22Rv1 (cell line): ENCODE measurements at regions not wholly inside any gene's neighbourhood (a gene's known extent, or its start where the extent isn't known, plus 50 kb on each side); places are given as distances from the start of the nearest gene placed in this dataset.

Experiments
- CTCF ChIP-seq: fragments of 450-650 bp; IDR thresholded peaks from 2 replicates; pipeline ENCODE4 v1.5.1; 2017; ENCODE audit warnings: mild to moderate bottlenecking
- ZFX ChIP-seq: fragments of 450-650 bp; IDR thresholded peaks from 2 replicates; pipeline ENCODE4 v1.6.1; 2017; ENCODE audit warnings: antibody characterized with exemption, borderline replicate concordance

DNA sequence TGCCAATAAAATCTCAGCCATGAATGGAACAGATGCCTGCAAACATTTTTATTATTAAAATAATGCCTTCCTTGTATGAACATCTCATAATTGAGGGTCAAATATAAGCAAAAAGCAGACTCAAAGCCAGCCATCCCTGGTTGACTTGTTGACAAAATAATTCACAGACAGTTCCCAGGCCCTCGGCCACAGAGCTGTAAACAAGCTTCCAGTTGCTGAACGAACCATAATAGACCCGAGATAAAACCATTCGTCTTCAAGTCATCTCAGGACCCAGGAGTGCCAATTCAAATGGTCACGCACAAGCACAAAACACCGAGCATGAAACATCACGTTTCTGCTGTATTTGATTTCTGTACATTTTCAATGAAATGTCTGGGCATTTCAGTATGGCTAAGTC is 113.3 kb upstream of the CDYL start:
- TF ChIP-seq CTCF (no peak), ZFX (no peak)
